ENCODE measurements at regions not wholly inside any gene's neighbourhood (a gene's known extent, or its start where the extent isn't known, plus 50 kb on each side); places are given as distances from the start of the nearest gene placed in this dataset.

DNA sequence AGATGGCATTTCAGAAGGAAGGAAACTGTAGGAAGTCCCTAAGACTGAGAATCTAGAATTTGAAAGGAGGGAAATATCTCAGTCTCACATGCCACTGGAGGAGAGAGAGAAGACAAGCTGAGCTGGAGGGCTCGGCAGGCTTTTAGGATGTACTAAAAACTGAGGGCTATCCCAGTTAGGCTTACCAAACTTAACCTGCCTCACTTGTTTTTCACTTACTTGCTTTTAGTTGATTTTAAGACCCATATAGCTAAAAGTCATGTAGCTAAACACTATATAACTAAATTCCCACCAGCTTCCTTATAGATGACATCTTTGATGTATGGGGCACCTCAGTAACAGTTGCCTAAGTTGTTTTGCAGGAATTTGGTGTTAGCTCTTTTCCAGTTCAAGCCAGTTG, 288.0 kb downstream of the DOK5 start:
- TF ChIP-seq, protein P1, sequence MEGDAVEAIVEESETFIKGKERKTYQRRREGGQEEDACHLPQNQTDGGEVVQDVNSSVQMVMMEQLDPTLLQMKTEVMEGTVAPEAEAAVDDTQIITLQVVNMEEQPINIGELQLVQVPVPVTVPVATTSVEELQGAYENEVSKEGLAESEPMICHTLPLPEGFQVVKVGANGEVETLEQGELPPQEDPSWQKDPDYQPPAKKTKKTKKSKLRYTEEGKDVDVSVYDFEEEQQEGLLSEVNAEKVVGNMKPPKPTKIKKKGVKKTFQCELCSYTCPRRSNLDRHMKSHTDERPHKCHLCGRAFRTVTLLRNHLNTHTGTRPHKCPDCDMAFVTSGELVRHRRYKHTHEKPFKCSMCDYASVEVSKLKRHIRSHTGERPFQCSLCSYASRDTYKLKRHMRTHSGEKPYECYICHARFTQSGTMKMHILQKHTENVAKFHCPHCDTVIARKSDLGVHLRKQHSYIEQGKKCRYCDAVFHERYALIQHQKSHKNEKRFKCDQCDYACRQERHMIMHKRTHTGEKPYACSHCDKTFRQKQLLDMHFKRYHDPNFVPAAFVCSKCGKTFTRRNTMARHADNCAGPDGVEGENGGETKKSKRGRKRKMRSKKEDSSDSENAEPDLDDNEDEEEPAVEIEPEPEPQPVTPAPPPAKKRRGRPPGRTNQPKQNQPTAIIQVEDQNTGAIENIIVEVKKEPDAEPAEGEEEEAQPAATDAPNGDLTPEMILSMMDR (conservative IDR thresholded peaks at IDR 0.05; ENCODE audit: low read length) = no peak
- TF ChIP-seq EZH2phosphoT487 (IDR thresholded peaks at IDR 0.05; ENCODE audit: borderline replicate concordance) = no peak
